LNCAP (cell line): ENCODE measurements at regions not wholly inside any gene's neighbourhood (a gene's known extent, or its start where the extent isn't known, plus 50 kb on each side); places are given as distances from the start of the nearest gene placed in this dataset.

Source experiments
- TF ChIP-seq, protein P1 (sequence below): fragments of 450-650 bp; IDR thresholded peaks from 2 replicates; pipeline ENCODE4 v1.5.1; 2017; ENCODE audit warnings: mild to moderate bottlenecking

DNA sequence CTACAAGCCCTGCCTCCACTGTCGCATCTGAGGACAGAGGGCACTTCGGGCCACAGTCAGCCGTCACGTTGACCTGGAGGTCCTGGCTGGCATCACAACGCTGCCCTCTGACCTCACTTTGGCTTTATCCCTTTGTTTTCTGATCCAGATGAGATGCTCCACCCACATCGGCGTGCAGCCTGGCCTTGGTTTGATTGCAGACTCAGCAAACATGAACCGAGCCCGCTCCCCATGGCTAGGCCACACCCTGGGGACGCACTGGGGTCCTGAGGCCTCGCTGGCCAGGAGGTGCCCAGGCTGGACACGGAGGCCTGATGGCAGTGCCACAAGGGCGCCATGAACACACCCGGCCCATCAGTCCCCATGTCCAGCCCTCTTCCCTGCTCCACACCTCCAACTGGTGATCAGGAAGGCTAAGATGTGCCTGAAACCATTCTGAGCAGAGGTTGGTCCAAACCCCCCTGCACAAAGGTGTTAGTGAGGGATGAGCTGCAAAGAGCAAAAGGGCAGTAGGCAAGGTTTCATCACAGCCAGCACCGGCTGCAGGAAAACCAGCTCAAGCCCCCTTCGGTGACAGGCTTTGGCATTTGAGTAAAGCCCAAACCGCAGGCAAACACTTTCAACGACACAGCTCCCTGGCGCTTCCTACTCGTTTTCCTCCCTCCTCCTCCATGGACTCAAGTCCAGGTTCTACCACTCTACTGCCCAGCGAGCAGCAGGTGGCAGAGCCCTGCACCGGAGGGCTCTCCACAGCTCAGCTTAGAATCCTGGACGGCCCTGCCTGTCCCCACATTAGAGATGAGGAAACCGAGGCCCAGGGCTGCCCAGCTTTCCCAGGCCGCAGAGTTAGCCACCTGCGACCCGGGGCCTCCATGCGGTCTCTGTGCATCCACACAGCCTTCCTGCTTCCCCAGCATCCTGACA is 165.8 kb downstream of the NUP210 start:
- TF ChIP-seq, protein P1, sequence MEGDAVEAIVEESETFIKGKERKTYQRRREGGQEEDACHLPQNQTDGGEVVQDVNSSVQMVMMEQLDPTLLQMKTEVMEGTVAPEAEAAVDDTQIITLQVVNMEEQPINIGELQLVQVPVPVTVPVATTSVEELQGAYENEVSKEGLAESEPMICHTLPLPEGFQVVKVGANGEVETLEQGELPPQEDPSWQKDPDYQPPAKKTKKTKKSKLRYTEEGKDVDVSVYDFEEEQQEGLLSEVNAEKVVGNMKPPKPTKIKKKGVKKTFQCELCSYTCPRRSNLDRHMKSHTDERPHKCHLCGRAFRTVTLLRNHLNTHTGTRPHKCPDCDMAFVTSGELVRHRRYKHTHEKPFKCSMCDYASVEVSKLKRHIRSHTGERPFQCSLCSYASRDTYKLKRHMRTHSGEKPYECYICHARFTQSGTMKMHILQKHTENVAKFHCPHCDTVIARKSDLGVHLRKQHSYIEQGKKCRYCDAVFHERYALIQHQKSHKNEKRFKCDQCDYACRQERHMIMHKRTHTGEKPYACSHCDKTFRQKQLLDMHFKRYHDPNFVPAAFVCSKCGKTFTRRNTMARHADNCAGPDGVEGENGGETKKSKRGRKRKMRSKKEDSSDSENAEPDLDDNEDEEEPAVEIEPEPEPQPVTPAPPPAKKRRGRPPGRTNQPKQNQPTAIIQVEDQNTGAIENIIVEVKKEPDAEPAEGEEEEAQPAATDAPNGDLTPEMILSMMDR: no peak

DNA sequence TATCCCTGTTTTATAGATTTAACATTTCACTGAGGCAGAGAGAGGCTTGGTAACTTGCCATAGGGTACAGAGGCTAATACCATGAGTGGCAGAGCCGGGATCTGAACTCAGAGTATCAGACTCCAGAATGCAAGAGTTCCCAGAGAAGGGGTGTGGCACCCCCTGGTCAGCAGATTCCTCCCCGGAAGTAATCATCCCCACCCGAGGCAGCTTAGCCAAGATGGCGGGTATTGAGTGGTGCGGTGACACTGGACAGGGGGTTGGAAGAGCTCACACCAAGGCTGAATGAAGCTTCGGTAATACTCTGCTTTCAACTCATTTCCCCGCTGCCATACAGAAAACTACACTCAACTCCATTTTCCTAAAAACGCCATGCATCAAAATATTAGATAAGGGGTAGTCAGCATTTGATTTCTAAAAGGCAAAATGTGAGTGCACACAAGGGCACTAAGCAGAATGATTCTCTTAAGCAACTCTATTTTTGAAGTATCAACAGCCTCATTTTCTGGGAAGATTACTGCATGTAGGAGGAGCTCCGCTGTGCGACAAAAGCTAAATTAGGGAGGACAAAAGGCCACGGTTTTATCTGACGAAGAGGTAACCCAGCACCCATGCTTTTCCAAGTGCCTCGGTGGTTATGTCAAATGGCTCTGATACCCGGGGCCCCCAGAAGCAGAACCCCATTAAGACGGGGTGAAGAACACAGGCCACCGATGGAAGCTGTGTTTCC is 166.7 kb downstream of the NUP210 start:
- TF ChIP-seq, protein P1: no peak

DNA sequence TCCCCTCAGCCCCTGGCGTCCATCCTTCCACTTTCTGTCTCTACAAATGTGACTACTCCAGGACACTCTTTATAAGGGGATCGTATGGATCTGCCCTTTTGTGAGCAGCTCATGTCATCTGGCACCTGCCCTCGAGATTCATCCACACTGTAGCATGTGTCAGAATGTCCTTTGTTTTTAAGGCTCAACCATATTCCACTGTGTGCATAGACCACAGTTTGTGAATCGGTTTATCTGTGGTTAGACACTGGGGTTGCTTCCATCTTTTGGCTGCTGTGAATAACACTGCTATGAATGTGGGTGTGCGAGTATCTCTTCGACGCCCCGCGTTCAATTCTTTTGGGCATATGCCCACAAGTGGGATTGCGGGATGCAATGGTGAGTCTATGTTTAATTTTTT is 167.9 kb downstream of the NUP210 start:
- TF ChIP-seq, protein P1: no peak

DNA sequence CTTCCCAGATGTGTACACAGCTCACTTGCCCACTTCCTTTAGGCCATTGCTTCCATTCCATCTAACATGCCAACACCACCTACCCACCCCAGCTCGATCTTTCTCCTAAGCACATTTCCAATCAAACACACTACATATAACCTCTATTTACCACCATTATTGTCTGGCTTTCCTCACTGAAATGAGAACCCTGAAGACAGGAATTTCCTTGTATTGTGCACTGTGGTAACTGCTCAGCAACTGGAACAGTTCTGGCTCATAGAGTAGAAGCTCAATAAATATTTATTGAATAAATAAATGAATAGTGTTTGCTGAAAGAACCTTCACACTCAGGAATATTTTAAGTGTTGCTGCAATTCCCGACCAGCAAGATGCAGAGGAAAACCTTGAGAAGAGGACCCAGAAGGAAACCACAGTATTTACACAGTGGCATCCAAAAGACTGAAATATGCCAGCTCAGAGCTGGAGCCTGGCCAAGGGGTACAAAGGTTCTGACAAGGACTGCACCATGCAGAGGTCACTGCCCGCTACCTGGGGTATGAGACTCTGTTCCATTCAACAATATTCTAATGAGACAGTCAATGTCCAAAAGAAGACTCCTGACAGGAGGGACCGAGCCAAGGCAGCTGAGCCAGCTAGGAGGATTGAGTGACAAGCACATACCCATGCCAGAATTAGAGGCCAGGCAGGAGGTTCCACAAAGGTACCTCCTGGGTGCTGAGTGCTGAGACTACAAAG is 168.8 kb downstream of the NUP210 start:
- TF ChIP-seq, protein P1: no peak

DNA sequence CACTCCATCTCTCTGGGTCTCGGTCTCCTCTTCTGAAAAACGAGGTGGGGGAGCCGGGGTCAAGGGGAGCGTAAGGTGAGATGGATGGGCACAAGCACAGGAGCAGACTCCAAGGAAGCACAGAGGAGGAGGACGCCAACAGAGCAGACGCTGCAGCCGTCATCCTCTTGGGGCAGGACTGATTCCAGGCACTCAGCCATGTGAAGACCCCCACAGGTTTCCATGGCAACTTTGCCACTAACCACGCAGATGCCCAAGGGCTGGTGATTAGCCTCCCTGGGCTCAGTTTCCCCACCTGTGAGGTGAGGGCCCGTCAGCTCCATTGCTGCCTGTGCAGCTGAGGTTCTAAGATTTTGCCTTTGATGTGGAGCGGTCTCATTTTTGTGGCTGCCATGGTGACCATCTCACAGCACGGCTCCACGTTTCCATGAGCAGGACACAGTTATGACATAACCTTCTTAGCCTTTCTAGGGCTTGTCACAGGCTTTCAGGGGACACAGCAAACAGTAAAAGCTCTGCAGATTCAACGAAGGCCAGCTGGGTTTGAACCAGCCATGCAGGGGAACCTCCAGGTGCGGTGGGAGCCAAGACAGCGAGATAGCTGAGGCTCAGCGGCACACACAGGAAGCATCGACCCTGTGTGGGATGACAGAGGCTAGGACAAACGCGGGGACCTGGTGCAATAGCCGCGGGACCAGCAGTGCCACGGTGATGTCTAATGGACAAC is 170.3 kb downstream of the NUP210 start:
- TF ChIP-seq, protein P1: no peak

DNA sequence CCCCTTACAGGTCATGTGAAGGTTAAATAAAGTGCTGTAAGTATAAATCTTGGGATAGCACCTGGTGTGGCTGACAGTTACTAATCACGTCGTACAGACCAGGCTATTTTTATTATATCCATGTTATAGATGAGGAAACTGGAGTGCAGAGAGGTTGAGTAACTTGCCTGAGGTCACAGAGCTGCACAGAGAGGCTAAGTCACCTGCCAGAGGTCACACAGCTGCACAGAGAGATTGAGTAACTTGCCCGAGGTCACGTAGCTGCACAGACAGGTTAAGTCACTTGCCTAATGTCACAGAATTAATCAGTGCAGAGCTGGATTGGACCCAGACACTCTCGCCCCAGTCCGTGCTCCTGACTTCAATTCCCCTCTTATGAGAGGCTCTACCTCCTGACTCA is 171.5 kb downstream of the NUP210 start:
- TF ChIP-seq, protein P1: no peak

DNA sequence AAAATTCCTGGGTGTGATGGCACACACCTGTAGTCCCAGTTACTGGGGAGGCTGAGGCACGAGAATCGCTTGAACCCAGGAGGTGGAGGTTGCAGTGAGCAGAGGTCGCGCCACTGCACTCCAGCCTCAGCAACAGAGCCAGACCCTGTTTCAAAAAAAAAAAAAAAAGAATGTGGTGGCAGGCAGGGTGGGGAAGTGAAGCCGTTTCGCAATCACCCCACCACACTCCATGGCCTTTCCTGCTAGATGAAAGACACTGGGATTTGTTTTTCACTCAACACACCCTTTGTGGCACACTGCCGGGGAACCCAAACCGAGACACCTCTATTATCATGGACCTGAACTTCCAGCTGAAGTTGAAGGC is 172.4 kb upstream of the IQSEC1 start:
- TF ChIP-seq, protein P1: no peak
